RPMI7951 (cell line): ENCODE measurements at regions not wholly inside any gene's neighbourhood (a gene's known extent, or its start where the extent isn't known, plus 50 kb on each side); places are given as distances from the start of the nearest gene placed in this dataset.
A peak's percentile ranks its signal among the peaks of the same experiment; 100 is the strongest.

ENCODE experiments used
- DNase-seq: peaks from one replicate; pipeline ENCODE4 v3.0.0-alpha.2; 2012; ENCODE audit warnings: low read depth

DNA sequence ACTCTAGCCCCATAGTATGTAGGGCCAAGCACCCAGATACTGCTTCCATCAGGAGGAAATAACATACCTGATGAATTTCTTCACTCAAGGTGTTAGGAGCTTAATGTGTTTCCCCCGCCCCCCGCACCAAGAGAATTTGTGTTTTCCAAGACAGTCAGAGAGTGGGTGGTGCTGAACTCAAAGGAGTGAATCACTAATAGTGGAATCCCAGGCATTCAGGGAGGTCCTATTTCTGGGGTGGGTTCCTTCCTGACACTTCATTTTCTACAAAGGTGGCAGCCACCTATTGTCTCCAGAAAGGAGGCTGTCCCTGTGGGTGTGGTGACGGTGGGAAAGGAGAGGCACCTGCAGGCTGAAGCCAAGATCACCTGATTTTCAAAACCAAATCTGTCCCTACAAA, 50.8 kb upstream of the ELF5 start:
- DNase-seq: no peak

DNA sequence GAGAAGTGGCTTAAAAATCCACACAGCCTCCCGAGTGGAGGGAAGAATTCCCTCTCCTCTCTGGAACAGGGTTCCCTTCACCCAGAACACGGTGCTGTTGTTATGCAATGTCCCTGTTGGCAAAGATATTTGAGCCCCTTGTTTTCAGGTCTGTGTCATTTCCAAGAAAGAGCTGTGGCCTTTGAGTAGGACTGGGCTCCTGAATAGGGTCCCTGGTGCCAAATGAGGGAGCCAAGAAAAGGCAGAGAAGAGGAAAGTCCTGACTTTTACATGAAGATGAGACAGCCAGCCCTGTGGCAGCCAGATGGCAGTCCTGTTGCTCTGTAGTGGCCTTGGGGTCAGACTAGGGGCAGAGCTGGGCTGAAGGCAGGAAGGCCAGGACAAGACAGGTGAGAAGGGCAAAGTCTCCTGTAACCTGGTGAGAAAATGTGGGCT, 51.2 kb upstream of the ELF5 start:
- DNase-seq: no peak

DNA sequence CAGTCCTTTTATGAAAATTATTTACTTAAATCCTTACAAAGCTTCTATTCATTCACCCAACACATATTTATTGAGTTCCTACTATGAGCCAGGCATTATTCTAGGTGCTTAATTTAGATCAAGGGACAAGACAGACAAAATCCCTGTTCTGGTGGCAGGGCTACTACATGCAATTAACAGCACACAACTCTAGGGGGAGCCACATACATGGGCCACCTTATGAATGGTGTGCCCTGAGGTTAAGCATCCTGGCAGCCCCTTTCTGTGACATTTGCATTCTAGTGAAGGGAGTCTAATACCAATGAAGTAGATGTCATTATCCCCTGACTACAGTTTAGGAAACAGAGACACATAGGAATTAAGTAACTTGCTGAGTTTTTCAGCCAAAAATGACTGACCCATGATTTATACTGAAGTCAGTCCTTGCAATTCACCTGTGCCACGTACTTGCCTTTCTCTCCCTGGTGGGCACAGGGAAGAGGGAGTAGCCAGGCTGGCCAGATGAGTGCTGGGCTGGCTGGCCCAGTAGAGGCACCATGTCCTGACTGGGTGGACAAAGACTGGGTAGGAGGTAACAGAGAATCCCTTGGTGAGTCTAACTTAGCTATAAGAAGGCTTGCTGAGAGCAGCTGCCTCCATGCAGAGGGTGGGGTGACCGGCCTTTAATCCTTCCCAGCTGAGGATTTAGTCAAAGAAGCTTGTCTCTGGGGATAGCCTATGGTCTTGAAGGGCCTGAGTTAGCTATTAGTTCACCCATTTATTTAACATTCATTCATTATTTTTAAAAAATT, 52.0 kb upstream of the ELF5 start:
- DNase-seq: no peak

- no peak for DNase-seq
Observed at GRCh38 chr11:34566208-34566551, 52.6 kb upstream of the ELF5 start.

- no peak for DNase-seq
Observed at GRCh38 chr11:34566736-34567135, 53.1 kb upstream of the ELF5 start.

DNA sequence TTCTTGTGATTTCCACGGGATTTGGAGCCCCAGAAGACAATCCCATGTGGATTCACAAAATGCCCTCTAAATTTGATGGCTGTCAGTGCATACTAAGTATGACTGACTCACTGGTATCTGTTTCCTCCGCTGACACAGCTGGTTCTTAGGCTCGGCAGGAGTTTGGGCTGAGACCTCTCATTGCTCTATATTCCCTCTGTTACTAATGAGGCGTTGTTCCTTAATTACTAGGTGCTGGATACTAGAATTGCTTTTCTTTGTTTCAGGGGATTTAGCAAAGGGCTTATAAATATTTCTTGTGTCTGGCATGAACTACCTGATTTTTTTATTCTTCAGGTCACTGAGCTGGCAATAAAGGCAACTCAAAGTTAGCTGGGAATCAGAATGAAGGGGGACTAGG, 53.2 kb upstream of the EHF start:
- DNase-seq: no peak

DNA sequence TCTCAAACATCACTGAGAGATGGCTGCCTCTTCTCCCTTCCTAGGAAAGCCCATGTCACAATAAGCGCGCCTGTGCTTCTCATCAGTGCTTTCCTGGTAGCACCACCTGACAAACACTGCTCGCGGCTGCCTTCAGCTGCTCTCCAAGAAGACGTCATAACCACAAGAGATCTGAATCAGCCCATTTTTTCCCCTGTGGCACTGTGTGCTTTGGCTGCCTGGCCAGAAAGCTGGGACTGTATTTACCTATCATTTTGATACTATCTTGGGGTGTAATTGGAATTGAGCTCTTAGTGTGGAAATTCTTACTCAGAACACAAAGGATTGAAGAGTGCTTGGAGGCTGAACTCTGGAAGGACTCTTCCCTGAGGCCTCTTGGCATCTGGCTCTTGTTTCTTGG, 50.3 kb upstream of the EHF start:
- peak; percentile 90 for DNase-seq
